Activated CD4-positive, alpha-beta T cell treated with anti-CD3 and anti-CD28 coated beads, Interleukin-2, amount 10 ng/mL, durations not matched to agents 24 days and 14 days (primary cell): ENCODE measurements at regions not wholly inside any gene's neighbourhood (a gene's known extent, or its start where the extent isn't known, plus 50 kb on each side); places are given as distances from the start of the nearest gene placed in this dataset.

Source experiments
- DNase-seq: peaks from one replicate; pipeline ENCODE4 v3.0.0; 2022
- H3K27ac Mint-ChIP-seq: one replicate; pipeline ENCODE4 v1.8.0; 2022; ENCODE audit warnings: mild to moderate bottlenecking, mixed read lengths
- H3K27me3 Mint-ChIP-seq: one replicate; pipeline ENCODE4 v1.8.0; 2022; ENCODE audit warnings: mixed read lengths
- H3K36me3 Mint-ChIP-seq: one replicate; pipeline ENCODE4 v1.8.0; 2022; ENCODE audit warnings: low read depth, mild to moderate bottlenecking, mixed read lengths
- H3K4me1 Mint-ChIP-seq: one replicate; pipeline ENCODE4 v1.8.0; 2021; ENCODE audit warnings: mixed read lengths
- H3K4me3 Mint-ChIP-seq: one replicate; pipeline ENCODE4 v1.8.0; 2022; ENCODE audit warnings: mild to moderate bottlenecking, moderate library complexity, mixed read lengths
- H3K9me3 Mint-ChIP-seq: one replicate; pipeline ENCODE4 v1.8.0; 2021; ENCODE audit warnings: mixed read lengths
- intact Hi-C: fragments of 100-400 bp; cut with micrococcal nuclease; formaldehyde crosslinking; loops from one replicate; pipeline ENCODE4 v1.15.1; 2023

- Mint-ChIP-seq H3K9me3 (no peaks in the 10 kb centered on the region), H3K27me3 (no peaks in the 10 kb centered on the region), H3K36me3 (no peaks in the 10 kb centered on the region), H3K27ac (no peak overlapping the region), H3K4me3 (no peak overlapping the region), H3K4me1 (no peaks in the 10 kb centered on the region)
- intact Hi-C loops = no loop called here
- DNase-seq = no peak
These were observed 713.7 kb upstream of the POT1 start for GRCh38 chr7:125643302-125643701.

DNA sequence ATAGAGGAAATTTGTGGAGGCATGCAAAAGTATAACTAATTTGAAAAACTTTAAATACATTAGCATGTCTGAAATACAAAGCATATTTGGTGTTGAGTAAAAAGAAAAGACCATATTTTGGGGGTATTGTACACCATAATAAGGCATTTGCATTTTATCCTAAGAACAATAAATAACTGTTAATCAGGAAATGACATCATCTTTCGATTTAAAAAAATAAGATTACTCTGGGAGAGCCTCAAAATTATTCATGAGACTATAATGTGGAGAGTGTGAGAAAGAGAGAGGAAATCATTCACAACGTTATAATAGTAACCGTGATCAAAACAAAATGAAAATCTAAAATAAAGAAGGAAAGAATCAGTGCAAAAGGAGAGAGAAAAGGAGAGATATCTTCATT is 712.3 kb upstream of the POT1 start:
- Mint-ChIP-seq H3K4me3 (no peak overlapping the region), H3K27ac (no peak overlapping the region), H3K9me3 (no peaks in the 10 kb centered on the region), H3K27me3 (no peaks in the 10 kb centered on the region), H3K36me3 (no peaks in the 10 kb centered on the region), H3K4me1 (no peaks in the 10 kb centered on the region)
- intact Hi-C loops = no loop called here
- DNase-seq = no peak

GRCh38 chr7:125636320-125636962 is 706.8 kb upstream of the POT1 start:
- H3K27ac Mint-ChIP-seq = no peak overlapping the region
- H3K4me1 Mint-ChIP-seq = no peaks in the 10 kb centered on the region
- no peak overlapping the region for H3K4me3 Mint-ChIP-seq
- H3K36me3 Mint-ChIP-seq = no peaks in the 10 kb centered on the region
- intact Hi-C loops = no loop called here
- H3K9me3 Mint-ChIP-seq = no peaks in the 10 kb centered on the region
- DNase-seq = no peak
- H3K27me3 Mint-ChIP-seq = no peaks in the 10 kb centered on the region

DNA sequence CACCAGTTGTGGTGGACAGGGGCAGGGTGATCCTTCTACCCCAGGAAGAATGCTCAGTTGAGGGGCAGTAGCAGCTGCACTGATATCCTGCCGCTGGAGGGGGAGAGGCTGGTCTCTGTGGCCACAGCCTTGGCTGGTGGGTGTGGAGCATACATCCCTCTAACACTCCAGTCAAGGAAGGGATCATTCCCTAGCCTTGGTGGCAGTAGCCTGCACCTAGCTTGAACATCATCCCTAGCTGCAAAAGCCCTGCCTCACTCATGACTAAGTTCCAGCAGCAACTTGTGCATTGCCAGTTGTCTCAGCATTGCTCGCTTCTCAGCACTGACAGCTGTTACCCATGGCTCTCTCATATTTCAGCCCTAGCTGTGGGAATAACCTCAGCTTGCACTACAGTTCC is 688.9 kb upstream of the POT1 start:
- no peak for DNase-seq
- Mint-ChIP-seq H3K27me3 (no peaks in the 10 kb centered on the region), H3K4me1 (peaks cover 4% of the 10 kb centered on the region), H3K36me3 (no peaks in the 10 kb centered on the region), H3K27ac (no peak overlapping the region), H3K4me3 (no peak overlapping the region), H3K9me3 (peaks cover 5% of the 10 kb centered on the region)
- intact Hi-C loops = no loop called here

DNA sequence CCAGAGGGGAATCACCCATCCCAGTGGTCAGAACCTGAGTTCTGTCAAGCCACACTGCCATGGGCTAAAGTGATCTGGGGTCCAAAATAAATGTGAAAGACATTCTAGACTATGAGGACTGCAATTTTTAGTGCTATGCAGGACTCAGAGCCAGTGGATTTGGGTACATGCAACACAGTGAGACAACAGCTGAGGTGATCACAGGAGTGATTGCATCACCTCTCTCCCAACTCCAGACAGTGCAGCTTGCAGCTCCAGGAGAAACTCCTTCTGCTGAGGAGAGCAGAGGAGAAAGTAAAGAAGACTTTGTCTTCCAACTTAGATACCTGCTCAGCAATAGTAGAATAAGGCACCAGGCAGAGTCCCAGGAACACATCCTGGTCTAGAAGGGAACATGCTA is 682.0 kb upstream of the POT1 start:
- Mint-ChIP-seq H3K4me3 (no peak overlapping the region), H3K9me3 (no peaks in the 10 kb centered on the region)

DNA sequence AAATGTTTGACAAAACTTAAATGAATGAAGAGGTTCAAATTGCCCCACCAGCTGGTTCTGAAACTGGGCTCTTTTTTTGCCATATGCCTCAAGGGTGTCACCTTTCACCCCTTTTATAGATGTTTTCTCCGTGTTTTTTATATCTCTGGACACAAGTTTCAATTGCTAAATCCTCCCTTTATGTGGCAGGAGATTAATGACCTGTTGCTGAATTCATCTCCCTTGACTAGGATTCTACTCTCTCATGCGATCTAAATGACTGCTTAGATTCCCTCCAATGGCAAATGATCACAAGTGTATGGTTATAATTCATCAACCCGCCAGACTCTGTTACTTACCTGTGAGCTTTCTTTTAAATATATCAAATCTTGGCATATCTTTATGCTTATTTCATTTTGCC is 677.0 kb upstream of the POT1 start:
- Mint-ChIP-seq H3K27ac (no peak overlapping the region), H3K4me3 (no peak overlapping the region)
- no peak for DNase-seq

More for the DNA sequence above, 682.0 kb upstream of the POT1 start:
- Mint-ChIP-seq H3K4me1 (no peaks in the 10 kb centered on the region), H3K27me3 (no peaks in the 10 kb centered on the region), H3K27ac (no peak overlapping the region), H3K36me3 (no peaks in the 10 kb centered on the region)
- no peak for DNase-seq
- intact Hi-C loops = no loop called here

GRCh38 chr7:125605241-125605640 is 675.6 kb upstream of the POT1 start:
- intact Hi-C loops = no loop called here
- no peaks in the 10 kb centered on the region for H3K9me3 Mint-ChIP-seq
- DNase-seq = no peak
- no peak overlapping the region for H3K27ac Mint-ChIP-seq
- no peaks in the 10 kb centered on the region for H3K36me3 Mint-ChIP-seq
- no peaks in the 10 kb centered on the region for H3K27me3 Mint-ChIP-seq
- H3K4me1 Mint-ChIP-seq = no peaks in the 10 kb centered on the region
- H3K4me3 Mint-ChIP-seq = no peak overlapping the region

More for the DNA sequence above, 677.0 kb upstream of the POT1 start:
- no peaks in the 10 kb centered on the region for H3K4me1 Mint-ChIP-seq
- no peaks in the 10 kb centered on the region for H3K27me3 Mint-ChIP-seq
- no peaks in the 10 kb centered on the region for H3K36me3 Mint-ChIP-seq
- no peaks in the 10 kb centered on the region for H3K9me3 Mint-ChIP-seq
- intact Hi-C loops = no loop called here

DNA sequence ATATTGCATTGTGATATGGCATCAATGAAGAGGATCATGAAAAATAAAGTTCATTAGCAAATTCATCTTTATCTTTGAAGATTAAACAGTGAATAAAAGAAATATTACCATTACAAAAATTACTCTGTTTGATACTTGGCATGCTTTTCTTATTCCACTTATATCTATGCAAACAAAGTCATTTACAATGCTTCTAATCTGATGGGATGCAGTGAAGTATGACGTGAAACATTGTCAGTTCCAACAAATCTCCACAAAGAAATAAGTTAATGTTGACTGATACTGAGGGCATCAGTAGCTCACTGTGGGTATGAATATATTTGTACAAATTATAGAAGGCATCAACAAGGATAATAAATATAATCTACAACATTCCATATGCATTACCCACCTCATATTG is 672.8 kb upstream of the POT1 start:
- Mint-ChIP-seq H3K36me3 (no peaks in the 10 kb centered on the region), H3K9me3 (no peaks in the 10 kb centered on the region), H3K27me3 (no peaks in the 10 kb centered on the region), H3K4me3 (no peak overlapping the region), H3K4me1 (no peaks in the 10 kb centered on the region), H3K27ac (no peak overlapping the region)
- intact Hi-C loops = no loop called here
- DNase-seq = no peak

GRCh38 chr7:125599387-125599786 is 669.8 kb upstream of the POT1 start:
- Mint-ChIP-seq H3K27ac (no peak overlapping the region), H3K4me1 (no peaks in the 10 kb centered on the region), H3K36me3 (no peaks in the 10 kb centered on the region), H3K27me3 (no peaks in the 10 kb centered on the region), H3K4me3 (no peak overlapping the region), H3K9me3 (no peaks in the 10 kb centered on the region)
- intact Hi-C loops = no loop called here
- DNase-seq = no peak

DNA sequence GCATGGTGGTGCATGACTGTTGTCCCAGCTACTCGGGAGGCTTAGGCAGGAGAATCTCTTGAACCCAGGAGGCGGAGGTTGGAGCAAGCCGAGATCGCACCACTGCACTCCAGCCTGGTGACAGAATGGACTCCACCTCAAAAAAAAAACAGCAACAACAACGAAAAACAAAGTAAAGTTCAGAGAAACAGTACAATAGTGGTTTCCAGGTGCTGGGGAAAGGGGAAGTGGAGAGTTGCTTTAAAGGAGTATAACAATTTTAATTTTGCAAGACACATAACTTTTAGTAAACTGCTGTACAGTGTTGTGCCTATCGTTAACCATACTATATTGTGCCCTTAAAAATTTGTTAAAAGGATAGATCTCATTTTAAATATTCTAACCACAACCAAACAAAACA is 662.7 kb upstream of the POT1 start:
- no peaks in the 10 kb centered on the region for H3K4me1 Mint-ChIP-seq
- no peaks in the 10 kb centered on the region for H3K36me3 Mint-ChIP-seq
- intact Hi-C loops = no loop called here

GRCh38 chr7:125573126-125573525 is 643.5 kb upstream of the POT1 start:
- no peaks in the 10 kb centered on the region for H3K27me3 Mint-ChIP-seq
- H3K4me1 Mint-ChIP-seq = no peaks in the 10 kb centered on the region
- H3K36me3 Mint-ChIP-seq = no peaks in the 10 kb centered on the region
- no peak overlapping the region for H3K4me3 Mint-ChIP-seq
- no peak for DNase-seq
- H3K9me3 Mint-ChIP-seq = no peaks in the 10 kb centered on the region
- intact Hi-C loops = no loop called here
- H3K27ac Mint-ChIP-seq = no peak overlapping the region

More for the DNA sequence above, 662.7 kb upstream of the POT1 start:
- no peak for DNase-seq
- Mint-ChIP-seq H3K4me3 (no peak overlapping the region), H3K9me3 (no peaks in the 10 kb centered on the region), H3K27ac (no peak overlapping the region), H3K27me3 (no peaks in the 10 kb centered on the region)

DNA sequence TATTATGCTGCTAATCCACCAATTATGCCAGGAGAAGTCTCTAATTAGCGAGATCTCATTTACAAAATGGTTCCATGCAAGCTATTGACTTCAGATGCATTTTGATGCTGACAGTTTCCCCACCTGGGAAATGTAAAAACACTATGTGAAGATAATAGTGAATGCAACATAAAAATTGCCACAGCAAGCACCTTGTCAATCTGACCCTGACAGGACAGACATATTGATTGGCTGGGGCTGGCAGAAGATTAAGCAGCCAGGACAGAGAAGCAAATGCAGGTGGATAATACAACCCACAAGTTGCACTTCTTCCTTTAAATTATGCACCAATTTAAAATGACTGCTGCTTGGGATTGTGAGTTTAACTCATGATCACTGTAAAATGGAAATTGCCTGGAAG is 642.8 kb upstream of the POT1 start:
- no peaks in the 10 kb centered on the region for H3K36me3 Mint-ChIP-seq
- no peak for DNase-seq
- no peaks in the 10 kb centered on the region for H3K27me3 Mint-ChIP-seq
- H3K27ac Mint-ChIP-seq = no peak overlapping the region
- H3K9me3 Mint-ChIP-seq = no peaks in the 10 kb centered on the region
- no peak overlapping the region for H3K4me3 Mint-ChIP-seq
- intact Hi-C loops = no loop called here
- H3K4me1 Mint-ChIP-seq = no peaks in the 10 kb centered on the region

DNA sequence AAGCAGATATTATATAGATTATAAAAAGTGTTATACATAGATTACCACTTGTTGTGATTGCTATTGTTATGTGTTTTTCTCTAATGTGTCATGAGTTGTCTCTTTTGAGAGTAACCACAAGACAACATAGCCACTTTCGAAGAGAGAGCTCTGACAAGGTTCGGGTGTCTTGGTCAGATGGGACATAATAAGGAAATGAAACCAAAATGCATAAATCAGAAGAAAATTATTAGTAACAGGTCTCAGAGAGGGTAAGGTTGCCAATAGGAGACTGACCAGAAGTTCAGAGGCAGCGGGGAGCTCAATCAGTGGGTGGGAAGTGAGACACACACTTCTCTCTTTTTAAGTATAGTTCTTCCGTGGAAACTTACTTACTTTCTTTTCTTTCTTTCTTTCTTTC is 639.2 kb upstream of the POT1 start:
- no peaks in the 10 kb centered on the region for H3K27me3 Mint-ChIP-seq
- intact Hi-C loops = no loop called here
- no peaks in the 10 kb centered on the region for H3K36me3 Mint-ChIP-seq
- no peak overlapping the region for H3K4me3 Mint-ChIP-seq
- no peaks in the 10 kb centered on the region for H3K9me3 Mint-ChIP-seq
- no peak for DNase-seq
- no peaks in the 10 kb centered on the region for H3K4me1 Mint-ChIP-seq
- no peak overlapping the region for H3K27ac Mint-ChIP-seq

DNA sequence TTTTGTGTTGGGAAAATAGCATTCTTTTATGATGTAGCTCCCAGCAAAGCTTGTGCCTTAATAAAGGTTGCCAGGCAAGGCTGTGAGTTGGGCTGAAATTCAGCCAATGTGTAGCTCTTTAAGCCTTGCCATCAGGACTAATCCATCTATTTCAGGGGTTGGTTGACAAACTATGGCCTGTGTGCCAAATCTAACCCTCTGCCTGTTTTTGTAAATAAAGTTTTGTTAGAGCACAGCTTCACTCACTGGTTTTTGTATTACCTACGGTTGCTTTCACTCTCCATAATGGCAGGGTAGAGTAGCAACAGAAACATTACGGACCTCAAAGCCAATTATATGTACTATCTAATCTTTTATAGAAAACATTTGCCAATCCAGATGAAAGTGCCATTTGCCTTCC is 638.1 kb upstream of the POT1 start:
- Mint-ChIP-seq H3K9me3 (no peaks in the 10 kb centered on the region), H3K4me3 (no peak overlapping the region), H3K4me1 (no peaks in the 10 kb centered on the region), H3K27ac (no peak overlapping the region), H3K36me3 (no peaks in the 10 kb centered on the region), H3K27me3 (no peaks in the 10 kb centered on the region)
- intact Hi-C loops = no loop called here
- DNase-seq = no peak

DNA sequence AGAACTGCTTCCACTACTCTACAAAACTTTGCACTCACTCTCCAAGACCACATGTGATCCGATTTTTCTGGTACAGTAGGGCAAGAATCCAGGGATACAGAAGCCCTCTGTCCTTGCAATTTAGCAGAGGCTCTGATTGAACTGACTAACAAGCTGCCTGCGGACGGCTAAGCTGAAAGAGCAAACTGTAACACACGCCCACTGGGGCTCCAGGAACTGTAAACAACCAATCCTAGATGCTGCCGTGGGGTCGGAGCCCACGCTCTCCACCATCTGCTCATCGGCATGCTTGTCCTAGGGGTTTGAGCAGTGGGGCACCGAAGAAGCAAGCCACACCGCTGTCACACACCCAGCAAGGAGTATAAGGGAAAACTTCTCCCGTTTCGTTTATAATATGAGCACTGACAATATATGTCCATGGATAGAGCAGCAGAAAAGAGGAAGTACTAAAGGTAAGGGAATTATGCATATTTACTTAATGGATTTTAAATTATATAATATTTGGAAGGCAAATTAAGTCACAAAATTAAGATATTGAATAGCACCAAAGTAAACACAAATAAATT is 634.4 kb upstream of the POT1 start:
- peaks cover 4% of the 10 kb centered on the region for H3K4me1 Mint-ChIP-seq
- DNase-seq = no peak
- intact Hi-C loops = no loop called here
- no peak overlapping the region for H3K27ac Mint-ChIP-seq
- H3K36me3 Mint-ChIP-seq = no peaks in the 10 kb centered on the region
- H3K27me3 Mint-ChIP-seq = no peaks in the 10 kb centered on the region
- H3K9me3 Mint-ChIP-seq = no peaks in the 10 kb centered on the region
- no peak overlapping the region for H3K4me3 Mint-ChIP-seq
